Fibroblast of lung (primary cell): ENCODE measurements at regions not wholly inside any gene's neighbourhood (a gene's known extent, or its start where the extent isn't known, plus 50 kb on each side); places are given as distances from the start of the nearest gene placed in this dataset.

ENCODE experiments used
- DNase-seq, 2 donors: peaks; one replicate each; pipeline versions ENCODE4 v3.0.0 to v3.0.0-alpha.2; 2010; ENCODE audit warnings: low read depth in 2 of 2
- H2AFZ ChIP-seq: 2 replicates; pipeline ENCODE4 v1.5.1; 2012; ENCODE audit warnings: low read length, control low read depth, inconsistent platforms
- H3K27ac ChIP-seq: 2 replicates; pipeline ENCODE4 v1.5.1; 2011; ENCODE audit warnings: low read length, control low read depth; ENCODE audit not compliant: insufficient read depth
- H3K27me3 ChIP-seq: 2 replicates; pipeline ENCODE4 v1.5.1; 2011; ENCODE audit warnings: mild to moderate bottlenecking, low read length; ENCODE audit not compliant: control insufficient read depth, insufficient read depth
- H3K36me3 ChIP-seq: 2 replicates; pipeline ENCODE4 v1.5.1; 2011; ENCODE audit warnings: low read length; ENCODE audit not compliant: control insufficient read depth, insufficient read depth
- H3K4me1 ChIP-seq: 2 replicates; pipeline ENCODE4 v1.5.1; 2011; ENCODE audit warnings: low read length; ENCODE audit not compliant: control insufficient read depth, insufficient read depth; ENCODE audit errors: extremely low read depth
- H3K4me2 ChIP-seq: 2 replicates; pipeline ENCODE4 v1.5.1; 2011; ENCODE audit warnings: low read length, control low read depth; ENCODE audit not compliant: insufficient read depth; ENCODE audit errors: extremely low read depth
- H3K4me3 ChIP-seq, 4 experiments: fragments of 200-600 bp in 1 of 4; sonication (generic) in 1 of 4; replicated peaks in 1 of 4; 2 replicates each; pipeline ENCODE4 v1.5.1; 2011 to 2016; ENCODE audit warnings: low read length in 4 of 4, low read depth in 3 of 4, mild to moderate bottlenecking in 3 of 4, control low read depth in 2 of 4, inconsistent platforms in 1 of 4, mixed read lengths in 1 of 4; ENCODE audit not compliant: insufficient read depth in 1 of 4; ENCODE audit errors: control extremely low read depth in 1 of 4
- H3K79me2 ChIP-seq: 2 replicates; pipeline ENCODE4 v1.5.1; 2012; ENCODE audit warnings: mild to moderate bottlenecking, low read length, inconsistent platforms; ENCODE audit not compliant: control insufficient read depth, insufficient read depth
- H3K9ac ChIP-seq: 2 replicates; pipeline ENCODE4 v1.5.1; 2011; ENCODE audit warnings: mild to moderate bottlenecking, low read length, control low read depth; ENCODE audit not compliant: insufficient read depth
- H3K9me3 ChIP-seq: 2 replicates; pipeline ENCODE4 v1.5.1; 2012; ENCODE audit warnings: low read depth, low read length; ENCODE audit not compliant: control insufficient read depth, insufficient read depth
- H4K20me1 ChIP-seq: 2 replicates; pipeline ENCODE4 v1.5.1; 2011; ENCODE audit warnings: low read length; ENCODE audit not compliant: control insufficient read depth, insufficient read depth; ENCODE audit errors: extremely low read depth
- CTCF ChIP-seq, 2 donors: IDR thresholded peaks in 1 of 2; conservative IDR thresholded peaks in 1 of 2; 1 replicate in 1 of 2; 2 replicates in 1 of 2; pipeline ENCODE4 v1.5.1; 2011 to 2012; ENCODE audit warnings: low read length in 2 of 2, control low read depth in 1 of 2, inconsistent platforms in 1 of 2, low read depth in 1 of 2, mild to moderate bottlenecking in 1 of 2
- EZH2 ChIP-seq: IDR thresholded peaks from 2 replicates; pipeline ENCODE4 v1.5.1; 2012; ENCODE audit warnings: low read length, control low read depth, mild to moderate bottlenecking; ENCODE audit errors: missing control alignments

- Histone ChIP-seq H3K9me3 (no peaks in the 10 kb centered on the region), H3K9ac (no peak overlapping the region), H3K36me3 (no peaks in the 10 kb centered on the region), H4K20me1 (no peaks in the 10 kb centered on the region), H3K27me3 (no peaks in the 10 kb centered on the region), H3K4me1 (no peaks in the 10 kb centered on the region), H3K27ac (no peak overlapping the region), H2AFZ (no peak overlapping the region), H3K4me3 (no peak overlapping the region), H3K4me2 (no peak overlapping the region), H3K79me2 (no peaks in the 10 kb centered on the region)
- DNase-seq: peak; percentile 61 to 73
- TF ChIP-seq EZH2: no peak
- no peak for TF ChIP-seq CTCF (conservative IDR thresholded peaks at IDR 0.05 in 1 of 2, IDR thresholded peaks at IDR 0.05 in 1 of 2; ENCODE audit: low read depth in 1 of 2, low read length in 2 of 2)
Measured at GRCh38 chr2:163210430-163210918, 371.9 kb upstream of the KCNH7 start.

GRCh38 chr2:163207693-163208370 lies 369.3 kb upstream of the KCNH7 start:
- Histone ChIP-seq H3K9ac (no peak overlapping the region), H3K9me3 (no peaks in the 10 kb centered on the region), H3K4me2 (no peak overlapping the region), H3K36me3 (no peaks in the 10 kb centered on the region), H3K4me3 (no peak overlapping the region), H3K79me2 (no peaks in the 10 kb centered on the region), H3K27ac (no peak overlapping the region), H3K4me1 (no peaks in the 10 kb centered on the region), H3K27me3 (no peaks in the 10 kb centered on the region), H4K20me1 (no peaks in the 10 kb centered on the region), H2AFZ (no peak overlapping the region)
- no peak for DNase-seq
- TF ChIP-seq EZH2 (no peak), CTCF (conservative IDR thresholded peaks at IDR 0.05 in 1 of 2, IDR thresholded peaks at IDR 0.05 in 1 of 2; ENCODE audit: low read depth in 1 of 2, low read length in 2 of 2) (no peak)

GRCh38 chr2:163205589-163206254 lies 367.2 kb upstream of the KCNH7 start:
- Histone ChIP-seq H3K27me3 (no peaks in the 10 kb centered on the region), H3K4me3 (no peak overlapping the region), H3K9ac (no peak overlapping the region), H3K36me3 (no peaks in the 10 kb centered on the region), H3K9me3 (no peaks in the 10 kb centered on the region), H3K79me2 (no peaks in the 10 kb centered on the region), H4K20me1 (no peaks in the 10 kb centered on the region), H2AFZ (no peak overlapping the region), H3K27ac (no peak overlapping the region), H3K4me2 (no peak overlapping the region), H3K4me1 (no peaks in the 10 kb centered on the region)
- TF ChIP-seq EZH2: no peak
- no peak for TF ChIP-seq CTCF (conservative IDR thresholded peaks at IDR 0.05 in 1 of 2, IDR thresholded peaks at IDR 0.05 in 1 of 2; ENCODE audit: low read depth in 1 of 2, low read length in 2 of 2)
- DNase-seq: peak in 1 of 2 donors; percentile 13
